K562 (cell line): ENCODE measurements at regions not wholly inside any gene's neighbourhood (a gene's known extent, or its start where the extent isn't known, plus 50 kb on each side); places are given as distances from the start of the nearest gene placed in this dataset.
A peak's percentile ranks its signal among the peaks of the same experiment; 100 is the strongest.
"Not testable (repeated sequence)": the region's sequence is repeated elsewhere in the genome, so short reads cannot be mapped to it uniquely, and the experiment has no call there.

Experiments used
- ATF7 ChIP-seq: fragments of 450-650 bp; IDR thresholded peaks from 2 replicates; pipeline ENCODE4 v1.7.1; 2014; ENCODE audit warnings: mild to moderate bottlenecking, moderate library complexity
- EP400 ChIP-seq: fragments of 450-650 bp; IDR thresholded peaks from 2 replicates; pipeline ENCODE4 v1.6.1; 2017; ENCODE audit warnings: antibody characterized with exemption, mild to moderate bottlenecking, moderate library complexity
- FOXK2 ChIP-seq, 2 experiments: fragments of 450-650 bp; IDR thresholded peaks in 1 of 2; conservative IDR thresholded peaks in 1 of 2; 2 replicates each; pipeline ENCODE4 v1.6.1; 2016; ENCODE audit warnings: low read depth in 2 of 2, mild to moderate bottlenecking in 1 of 2
- KDM5B ChIP-seq: fragments of 200-600 bp; sonication (generic); IDR thresholded peaks from 2 replicates; pipeline ENCODE4 v1.6.1; 2012; ENCODE audit warnings: low read depth, mild to moderate bottlenecking, moderate library complexity, low read length, control low read depth, inconsistent platforms; ENCODE audit not compliant: insufficient replicate concordance
- POLR2AphosphoS5 ChIP-seq: IDR thresholded peaks from 2 replicates; pipeline ENCODE4 v1.6.1; 2011; ENCODE audit warnings: mild to moderate bottlenecking, low read depth, low read length, moderate library complexity; ENCODE audit not compliant: control insufficient read depth, insufficient read depth
- RAD21 ChIP-seq, 2 experiments: fragments of 250-450 bp in 1 of 2; fragments of 450-650 bp in 1 of 2; sonication (Bioruptor Pico) in 1 of 2; formaldehyde crosslinking in 1 of 2; IDR thresholded peaks in 1 of 2; conservative IDR thresholded peaks in 1 of 2; 2 replicates each; pipeline versions ENCODE4 v1.4.0 to v1.8.0; 2020 to 2022; ENCODE audit warnings: mild to moderate bottlenecking in 2 of 2, moderate library complexity in 1 of 2
- RCOR1 ChIP-seq, 2 experiments: IDR thresholded peaks; 2 replicates each; pipeline ENCODE4 v1.6.1; 2012; ENCODE audit warnings: low read depth in 2 of 2, low read length in 2 of 2, borderline replicate concordance in 1 of 2, improper control_type of control experiment in 1 of 2
- REST ChIP-seq, 2 experiments: fragments of 450-650 bp; formaldehyde crosslinking in 1 of 2; IDR thresholded peaks; 2 replicates each; pipeline versions ENCODE4 v1.4.0 to v1.6.1; 2014 to 2020; ENCODE audit warnings: mild to moderate bottlenecking in 2 of 2, borderline replicate concordance in 1 of 2, low read depth in 1 of 2
- SMARCE1 ChIP-seq: fragments of 450-650 bp; IDR thresholded peaks from 2 replicates; pipeline ENCODE4 v1.7.1; 2016; ENCODE audit warnings: mild to moderate bottlenecking
- TAF1 ChIP-seq: IDR thresholded peaks from 2 replicates; pipeline ENCODE4 v1.6.1; 2011; ENCODE audit warnings: mild to moderate bottlenecking, low read length, moderate library complexity; ENCODE audit not compliant: insufficient read depth, control insufficient read depth, severe bottlenecking; ENCODE audit errors: extremely low read depth
- TEAD1 ChIP-seq, 2 experiments: fragments of 450-650 bp in 1 of 2; sonication (generic) in 1 of 2; formaldehyde crosslinking; IDR thresholded peaks; 2 replicates each; pipeline versions ENCODE4 v1.4.0 to v1.8.0; 2020 to 2022; ENCODE audit warnings: mild to moderate bottlenecking in 2 of 2, missing genetic modification reagents in 1 of 2
- TEAD4 ChIP-seq, 2 experiments: sonication (generic) in 1 of 2; formaldehyde crosslinking in 1 of 2; IDR thresholded peaks; 2 replicates each; pipeline versions ENCODE4 v1.6.1 to v1.8.0; 2012 to 2022; ENCODE audit warnings: borderline replicate concordance in 1 of 2, inconsistent platforms in 1 of 2, low read length in 1 of 2, mild to moderate bottlenecking in 1 of 2, missing genetic modification reagents in 1 of 2

- TF ChIP-seq RCOR1 (IDR thresholded peaks at IDR 0.05; ENCODE audit: borderline replicate concordance in 1 of 2, low read depth in 2 of 2, low read length in 2 of 2) (0 out of 4 replicates have a peak, but pooled peaks of 1 of the 2 experiments have one; percentile 15), TEAD4 (IDR thresholded peaks at IDR 0.05; ENCODE audit: low read length) (peak; percentile 28; the same call in 1 of the 2 replicates), POLR2AphosphoS5 (peak; percentile 67), REST (IDR thresholded peaks at IDR 0.05; ENCODE audit: borderline replicate concordance) (0 out of 2 replicates have a peak, but pooled peaks have one; percentile 40), ATF7 (0 out of 2 replicates have a peak, but pooled peaks have one; percentile 21), EP400 (peak; percentile 73), FOXK2 (conservative IDR thresholded peaks at IDR 0.05 in 1 of 2, IDR thresholded peaks at IDR 0.05 in 1 of 2; ENCODE audit: low read depth in 2 of 2) (0 out of 4 replicates have a peak, but pooled peaks of 1 of the 2 experiments have one; percentile 9), TEAD1 (CRISPR knock-in tag; IDR thresholded peaks at IDR 0.05) (0 out of 4 replicates have a peak, but pooled peaks of 1 of the 2 experiments have one; percentile 27), TAF1 (peak; percentile 67), KDM5B (peak; percentile 58), SMARCE1 (0 out of 2 replicates have a peak, but pooled peaks have one; percentile 13), RAD21 (CRISPR knock-in tag; conservative IDR thresholded peaks at IDR 0.05 in 1 of 2, IDR thresholded peaks at IDR 0.05 in 1 of 2) (peak in 1 of 2 experiments; percentile 42; a peak in 2 of 4 replicates)
- TF ChIP-seq TEAD4 (CRISPR knock-in tag; IDR thresholded peaks at IDR 0.05; ENCODE audit: borderline replicate concordance); REST (CRISPR knock-in tag; IDR thresholded peaks at IDR 0.05; ENCODE audit: low read depth): not testable (repeated sequence)
Observed at GRCh38 chr15:34488973-34489959, 51.7 kb upstream of the GOLGA8A start (continued).
